ENCODE measurements at regions not wholly inside any gene's neighbourhood (a gene's known extent, or its start where the extent isn't known, plus 50 kb on each side); places are given as distances from the start of the nearest gene placed in this dataset.

- no peak for DNase-seq
Measured at GRCh38 chrX:23540532-23540931, 126.8 kb upstream of the PRDX4 start.

- DNase-seq = no peak
Measured at GRCh38 chrX:23548164-23548563, 119.1 kb upstream of the PRDX4 start.

DNA sequence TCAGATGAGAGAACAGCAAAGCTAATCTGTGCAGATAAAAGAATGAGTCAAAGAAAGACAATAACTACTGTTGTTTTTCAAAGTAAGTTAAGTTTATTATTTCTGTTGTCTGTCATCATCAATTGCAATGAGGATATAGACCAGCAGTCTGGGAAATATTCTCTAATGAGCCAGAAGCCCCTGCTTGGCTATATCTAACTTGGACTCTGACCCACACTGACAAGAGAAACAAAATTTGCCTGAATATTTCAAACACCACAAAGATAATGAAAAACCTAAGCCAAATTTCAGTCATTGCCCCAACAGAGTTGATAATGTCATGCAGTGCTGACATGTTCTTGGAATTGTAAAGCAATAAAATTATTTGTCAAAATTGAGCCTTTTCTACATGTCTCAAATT lies 115.0 kb upstream of the PRDX4 start:
- no peak for DNase-seq

- DNase-seq = peak in 1 of 2 donors; percentile 11
Measured at GRCh38 chrX:23554304-23554703, 113.0 kb upstream of the PRDX4 start.

DNA sequence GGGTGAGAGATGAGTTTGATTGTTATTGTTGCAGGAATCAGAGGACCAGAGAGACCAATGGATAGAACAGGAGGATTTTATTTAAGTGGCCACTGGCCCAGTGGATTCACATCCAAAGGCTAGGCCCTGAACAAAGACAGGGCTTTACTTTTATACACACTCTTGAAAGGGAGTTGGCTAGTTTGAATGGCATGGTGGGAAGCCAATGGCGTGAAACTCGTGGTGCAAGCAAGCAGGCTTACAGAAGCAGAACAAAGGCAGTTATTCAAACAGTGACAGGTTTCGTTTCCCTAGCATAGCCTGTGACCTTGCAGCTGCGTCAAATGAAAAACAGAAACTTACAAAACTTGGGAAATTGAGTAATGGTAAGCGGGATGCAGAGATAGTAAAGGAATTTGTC lies 110.2 kb upstream of the PRDX4 start:
- peak in 1 of 2 donors; percentile 0 for DNase-seq

DNA sequence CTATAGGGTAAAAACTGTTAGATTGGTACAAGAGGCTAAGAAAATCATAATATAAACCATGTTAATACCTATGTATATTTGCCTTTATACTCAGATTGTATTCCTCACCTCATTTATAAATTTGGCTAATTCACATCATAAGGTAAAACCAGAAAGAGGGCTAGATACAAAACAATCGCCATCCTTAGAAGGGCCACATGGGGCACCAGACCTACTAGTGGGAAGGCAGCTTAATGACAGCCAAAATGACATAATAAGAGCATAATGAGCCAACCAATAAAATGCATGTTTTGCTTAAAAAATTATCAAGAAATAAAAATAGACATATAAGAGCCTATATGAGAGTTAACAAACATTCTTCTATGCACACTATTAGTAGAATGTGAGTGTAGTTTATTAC lies 107.3 kb upstream of the PRDX4 start:
- DNase-seq = no peak

GRCh38 chrX:23570674-23571343 lies 96.5 kb upstream of the PRDX4 start:
- no peak for DNase-seq

GRCh38 chrX:23575281-23575680 lies 92.0 kb upstream of the PRDX4 start:
- DNase-seq = no peak

DNA sequence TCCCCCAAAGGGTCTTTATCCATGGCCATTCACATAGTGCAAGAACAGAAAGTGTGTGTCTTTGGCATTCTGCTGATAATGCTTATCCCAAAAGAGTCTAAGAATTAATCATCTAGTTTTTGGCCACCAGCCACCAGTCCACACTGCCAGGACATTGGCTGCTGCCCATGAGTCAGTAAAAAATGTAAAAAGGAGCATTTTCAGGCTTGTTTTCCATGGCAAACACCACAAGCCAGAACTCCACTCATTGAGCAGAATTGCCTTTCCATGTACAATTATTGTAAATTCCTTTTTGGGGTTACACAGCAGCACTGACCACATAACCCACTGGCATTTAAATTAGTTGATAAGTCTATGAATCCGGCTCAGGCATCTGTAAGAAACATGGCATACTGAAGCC lies 89.2 kb upstream of the PRDX4 start:
- DNase-seq = no peak

GRCh38 chrX:23589496-23589895 lies 77.8 kb upstream of the PRDX4 start:
- no peak for DNase-seq

DNA sequence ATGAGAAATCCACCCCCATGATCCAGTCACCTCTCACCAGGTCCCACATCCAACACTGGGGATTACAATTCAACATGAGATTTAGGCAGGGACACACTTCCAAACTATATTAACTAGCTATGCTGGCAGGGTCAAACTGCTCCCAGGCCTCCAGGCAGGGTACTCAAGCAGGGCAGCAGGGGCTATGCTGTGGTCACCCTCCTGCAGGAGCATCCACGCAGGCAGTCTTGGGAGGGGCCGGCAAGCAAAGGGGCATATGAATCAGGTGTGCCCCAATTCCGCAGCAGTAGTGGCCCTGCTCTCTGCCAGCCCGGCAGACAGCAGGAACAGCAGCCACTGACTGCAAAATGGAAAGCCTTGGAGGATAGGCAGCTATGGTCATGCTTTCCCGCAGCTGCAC lies 74.6 kb upstream of the PRDX4 start:
- DNase-seq = no peak

DNA sequence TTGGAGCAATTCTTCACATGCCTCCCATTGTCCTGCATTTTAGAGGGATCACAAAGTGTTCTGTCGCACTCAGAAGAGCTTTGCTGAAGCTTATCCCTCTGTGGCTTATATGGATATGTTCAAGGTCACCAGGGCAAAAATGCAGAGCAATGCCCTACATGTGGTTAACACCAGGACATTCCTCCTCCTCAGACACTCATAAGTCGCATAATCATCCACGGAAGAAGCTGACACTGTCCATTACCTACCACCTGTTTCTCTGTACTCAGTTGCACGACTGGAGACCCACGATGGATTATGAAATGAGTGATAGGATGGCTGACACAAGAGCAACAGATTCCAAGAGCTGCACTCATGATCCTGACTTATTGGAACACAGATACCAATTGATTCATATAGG lies 68.7 kb upstream of the PRDX4 start:
- no peak for DNase-seq

DNA sequence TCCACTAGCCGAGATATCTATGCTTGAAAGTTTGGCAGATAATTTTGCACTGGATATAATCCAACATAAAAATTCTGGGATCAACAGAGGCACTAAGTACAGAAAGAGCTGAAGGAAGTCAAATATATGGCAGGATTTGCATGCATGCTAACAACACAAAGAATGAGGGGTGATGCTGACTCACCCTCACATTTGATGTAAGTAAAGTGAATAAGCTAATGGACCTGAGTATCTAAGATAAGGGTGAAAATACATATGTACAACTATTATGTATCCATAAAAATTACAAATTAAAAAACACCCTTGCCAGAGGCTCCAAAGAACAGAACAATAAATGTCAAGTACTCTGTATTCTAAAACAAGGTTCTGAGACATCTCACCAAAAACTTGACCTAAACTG lies 63.8 kb upstream of the PRDX4 start:
- no peak for DNase-seq

DNA sequence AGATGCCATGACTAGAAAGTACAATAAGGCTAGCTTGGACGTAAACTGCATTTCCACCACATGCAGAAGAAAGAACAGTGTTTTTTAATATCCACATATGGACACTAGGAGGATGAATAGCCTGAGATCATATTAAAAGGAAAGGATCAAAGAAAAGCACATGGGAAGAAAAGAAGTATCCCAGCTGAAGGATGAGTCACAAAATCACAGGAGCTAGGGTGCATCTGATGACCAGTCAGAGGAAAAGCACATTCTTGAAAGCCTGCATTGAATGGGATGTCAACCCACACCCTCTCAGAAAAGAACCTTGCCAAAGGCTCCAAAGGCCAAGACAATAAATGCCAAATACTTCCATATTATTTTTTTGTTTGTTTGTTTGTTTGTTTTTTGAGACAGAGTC lies 56.8 kb upstream of the PRDX4 start:
- DNase-seq = no peak

DNA sequence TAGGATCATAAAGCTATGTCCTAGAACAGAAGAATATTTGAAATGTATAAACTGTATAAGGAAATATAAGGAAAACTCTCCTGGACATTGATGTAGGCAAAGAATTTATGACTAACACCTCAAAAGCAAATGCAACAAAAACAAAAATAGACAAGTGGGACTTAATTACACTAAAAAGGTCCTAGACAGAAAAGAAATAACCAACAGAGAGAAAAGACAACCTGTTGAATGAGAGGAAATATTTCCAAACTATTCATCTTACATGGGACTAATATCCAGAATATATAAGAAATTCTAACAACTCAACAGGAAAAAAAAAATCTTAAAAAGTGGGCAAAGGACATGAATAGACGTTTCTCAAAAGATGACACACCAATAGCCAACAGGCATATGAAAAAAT lies 54.4 kb upstream of the PRDX4 start:
- no peak for DNase-seq

DNA sequence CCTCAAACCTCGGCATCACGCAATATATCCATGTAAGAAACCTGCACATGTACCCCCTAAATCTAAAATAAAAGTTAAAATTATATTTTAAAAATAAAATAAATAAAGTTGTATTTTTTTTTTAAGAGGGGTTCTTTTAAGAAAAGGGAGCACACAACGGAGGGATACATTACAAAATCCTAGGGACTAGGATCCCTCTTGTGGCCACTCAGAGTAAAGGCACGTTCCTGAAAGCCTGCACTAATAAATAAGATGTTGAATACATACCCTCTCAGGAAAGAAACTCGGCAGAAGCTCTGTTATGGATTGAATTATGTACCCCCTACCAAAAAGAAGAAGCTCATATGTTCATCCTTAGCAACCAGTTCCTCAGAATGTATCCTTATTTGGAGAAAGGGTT lies 50.9 kb upstream of the PRDX4 start:
- DNase-seq = peak in 1 of 2 donors; percentile 14
